ENCODE measurements at regions not wholly inside any gene's neighbourhood (a gene's known extent, or its start where the extent isn't known, plus 50 kb on each side); places are given as distances from the start of the nearest gene placed in this dataset.

DNA sequence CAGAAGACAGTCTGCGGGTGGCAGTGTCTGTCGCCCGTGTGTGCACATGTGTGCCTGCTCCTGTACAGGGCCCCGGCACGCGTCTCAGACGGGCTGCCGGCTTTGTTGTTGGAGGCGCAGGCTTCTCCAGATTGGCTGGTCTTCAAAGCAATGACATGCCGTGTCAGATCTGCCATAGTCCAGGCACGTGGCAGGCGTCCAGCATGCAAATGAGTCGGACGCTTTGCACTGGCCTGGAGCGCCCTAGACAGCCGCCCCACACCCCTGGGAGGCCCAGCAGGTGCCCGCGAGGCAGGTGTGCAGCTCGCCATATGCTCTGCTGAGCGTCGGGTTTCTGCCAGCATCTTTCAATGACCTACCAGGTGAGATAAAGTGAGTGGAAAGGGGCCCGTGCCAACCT is 71.5 kb downstream of the GADD45G start:
- TF ChIP-seq GATA2 (IDR thresholded peaks at IDR 0.05; ENCODE audit: low read depth, low read length) (no peak), GATA3 (IDR thresholded peaks at IDR 0.05; ENCODE audit: low read depth, low read length) (no peak)

Data from SH-SY5Y (cell line).